ENCODE measurements at regions not wholly inside any gene's neighbourhood (a gene's known extent, or its start where the extent isn't known, plus 50 kb on each side); places are given as distances from the start of the nearest gene placed in this dataset.

DNA sequence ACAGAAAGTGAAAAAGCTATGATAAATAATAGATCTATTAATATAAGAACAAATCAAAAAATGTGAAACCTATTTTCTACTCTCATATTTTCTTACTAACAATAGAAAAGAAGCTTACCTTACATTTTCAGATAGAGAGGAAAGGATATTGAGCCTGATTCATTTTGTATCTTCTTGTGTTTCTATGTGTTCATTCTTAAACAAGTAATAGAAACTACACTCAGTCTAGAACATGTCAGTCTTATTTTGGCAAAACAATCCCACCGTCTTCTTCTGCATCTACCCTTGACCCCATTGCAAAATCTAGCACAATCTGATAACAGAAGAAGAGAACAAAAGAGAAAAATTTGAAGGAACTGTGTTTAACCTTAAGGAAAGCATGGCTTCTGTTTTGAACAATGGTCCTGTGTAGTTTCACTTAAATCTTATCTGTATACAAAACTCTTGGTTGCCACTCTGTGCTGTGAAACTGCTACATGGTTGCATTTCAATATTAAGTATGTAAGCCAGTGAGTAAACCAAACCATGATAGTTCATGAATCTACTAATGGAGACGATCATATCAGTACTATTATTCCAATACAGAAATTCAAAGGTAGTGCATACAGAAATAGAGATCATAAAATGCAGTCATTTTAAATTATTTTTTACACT, 69.5 kb upstream of the LGSN start:
- TF ChIP-seq, protein P1, sequence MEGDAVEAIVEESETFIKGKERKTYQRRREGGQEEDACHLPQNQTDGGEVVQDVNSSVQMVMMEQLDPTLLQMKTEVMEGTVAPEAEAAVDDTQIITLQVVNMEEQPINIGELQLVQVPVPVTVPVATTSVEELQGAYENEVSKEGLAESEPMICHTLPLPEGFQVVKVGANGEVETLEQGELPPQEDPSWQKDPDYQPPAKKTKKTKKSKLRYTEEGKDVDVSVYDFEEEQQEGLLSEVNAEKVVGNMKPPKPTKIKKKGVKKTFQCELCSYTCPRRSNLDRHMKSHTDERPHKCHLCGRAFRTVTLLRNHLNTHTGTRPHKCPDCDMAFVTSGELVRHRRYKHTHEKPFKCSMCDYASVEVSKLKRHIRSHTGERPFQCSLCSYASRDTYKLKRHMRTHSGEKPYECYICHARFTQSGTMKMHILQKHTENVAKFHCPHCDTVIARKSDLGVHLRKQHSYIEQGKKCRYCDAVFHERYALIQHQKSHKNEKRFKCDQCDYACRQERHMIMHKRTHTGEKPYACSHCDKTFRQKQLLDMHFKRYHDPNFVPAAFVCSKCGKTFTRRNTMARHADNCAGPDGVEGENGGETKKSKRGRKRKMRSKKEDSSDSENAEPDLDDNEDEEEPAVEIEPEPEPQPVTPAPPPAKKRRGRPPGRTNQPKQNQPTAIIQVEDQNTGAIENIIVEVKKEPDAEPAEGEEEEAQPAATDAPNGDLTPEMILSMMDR (conservative IDR thresholded peaks at IDR 0.05): no peak
- no CpG with 5 or more reads among the region's 2 CpGs for WGBS (ENCODE audit: extremely low coverage, insufficient read length, low lambda C conversion rate)
- Histone ChIP-seq H3K27me3 (ENCODE audit: insufficient read depth, low read length) (no peaks in the 10 kb centered on the region), H4K8ac (replicated peaks; ENCODE audit: insufficient read length, low read depth, low read length) (no peak overlapping the region), H2BK12ac (ENCODE audit: insufficient read length, low read depth, low read length) (no peak overlapping the region), H2BK5ac (ENCODE audit: insufficient read length, low read length) (no peak overlapping the region), H3K9ac (ENCODE audit: extremely low read depth, insufficient read length, low read length) (no peak overlapping the region), H3K4me2 (ENCODE audit: insufficient read depth, insufficient read length, low read length) (no peak overlapping the region), H3K4me1 (ENCODE audit: insufficient read depth, low read length) (no peaks in the 10 kb centered on the region), H3K23ac (ENCODE audit: insufficient read length, low read depth, low read length) (no peak overlapping the region), H3K14ac (ENCODE audit: insufficient read depth, low read length) (no peak overlapping the region), H3K18ac (ENCODE audit: insufficient read length, low read depth, low read length) (no peak overlapping the region), H2BK15ac (ENCODE audit: low read depth, low read length) (no peak overlapping the region), H2AK5ac (ENCODE audit: insufficient read length, low read length) (no peak overlapping the region), H3K27ac (ENCODE audit: insufficient read length, low read depth, low read length) (no peak overlapping the region), H3K9me3 (ENCODE audit: control insufficient read depth, low read depth, low read length) (no peaks in the 10 kb centered on the region), H2AFZ (ENCODE audit: low read length) (no peak overlapping the region), H3K79me2 (ENCODE audit: insufficient read depth, low read length) (no peaks in the 10 kb centered on the region), H3K23me2 (ENCODE audit: insufficient read length, low read depth, low read length, poor library complexity, severe bottlenecking) (no peaks in the 10 kb centered on the region), H3K56ac (ENCODE audit: insufficient read length, low read depth, low read length) (no peak overlapping the region), H2BK120ac (ENCODE audit: low read depth, low read length, poor library complexity, severe bottlenecking) (no peak overlapping the region), H4K91ac (ENCODE audit: insufficient read length, low read depth, low read length) (no peak overlapping the region), H3K79me1 (ENCODE audit: insufficient read depth, low read depth, low read length, poor library complexity, severe bottlenecking) (no peaks in the 10 kb centered on the region), H3T11ph (ENCODE audit: low read length) (no peak overlapping the region), H2BK20ac (ENCODE audit: low read depth, low read length, poor library complexity, severe bottlenecking) (no peak overlapping the region), H3K4ac (ENCODE audit: low read depth, low read length) (no peak overlapping the region), H4K5ac (ENCODE audit: insufficient read length, low read depth, low read length) (no peak overlapping the region), H4K20me1 (ENCODE audit: control insufficient read depth, insufficient read depth, insufficient read length) (no peaks in the 10 kb centered on the region)
- Mint-ChIP-seq H3K9me3 (peaks cover 0 to 6% of the 10 kb centered on the region in 2 experiments; a peak in 1 of 5 replicates), H3K27ac (no peak overlapping the region), H3K27me3 (ENCODE audit: low read depth) (no peaks in the 10 kb centered on the region; the same call in 1 of the 2 replicates), H3K4me1 (no peaks in the 10 kb centered on the region), H3K36me3 (ENCODE audit: insufficient read depth in 1 of 3, low read depth in 3 of 3) (no peaks in the 10 kb centered on the region), H3K4me3 (no peak overlapping the region)
- no peak for DNase-seq

Measured in H9 (cell line).